Non-pigmented ciliary epithelial cell (primary cell): ENCODE measurements at regions not wholly inside any gene's neighbourhood (a gene's known extent, or its start where the extent isn't known, plus 50 kb on each side); places are given as distances from the start of the nearest gene placed in this dataset.
A peak's percentile ranks its signal among the peaks of the same experiment; 100 is the strongest.
"Not testable (repeated sequence)": the region's sequence is repeated elsewhere in the genome, so short reads cannot be mapped to it uniquely, and the experiment has no call there.

ENCODE experiments used
- DNase-seq: peaks from one replicate; pipeline ENCODE4 v3.0.0-alpha.2; 2010; ENCODE audit warnings: low read depth

DNA sequence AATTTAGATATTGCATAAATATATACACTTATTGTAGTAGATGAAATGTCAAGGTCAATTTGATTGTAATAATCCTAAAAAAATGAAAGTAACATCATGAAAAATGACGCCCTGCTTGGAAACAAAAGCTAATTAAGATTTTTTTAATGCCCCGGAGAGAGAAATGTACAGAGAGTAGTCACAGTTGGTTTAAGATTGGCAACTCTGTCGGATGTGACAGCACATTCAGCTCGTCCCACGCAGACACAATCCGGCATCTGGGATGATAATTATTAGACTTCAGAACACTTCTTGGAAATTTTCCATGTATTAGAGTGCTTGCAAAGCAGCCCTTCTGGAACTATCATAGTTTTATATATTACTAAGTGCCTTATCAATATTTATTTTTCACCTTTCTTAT lies 478.0 kb downstream of the PDHA2 start:
- no peak for DNase-seq

DNA sequence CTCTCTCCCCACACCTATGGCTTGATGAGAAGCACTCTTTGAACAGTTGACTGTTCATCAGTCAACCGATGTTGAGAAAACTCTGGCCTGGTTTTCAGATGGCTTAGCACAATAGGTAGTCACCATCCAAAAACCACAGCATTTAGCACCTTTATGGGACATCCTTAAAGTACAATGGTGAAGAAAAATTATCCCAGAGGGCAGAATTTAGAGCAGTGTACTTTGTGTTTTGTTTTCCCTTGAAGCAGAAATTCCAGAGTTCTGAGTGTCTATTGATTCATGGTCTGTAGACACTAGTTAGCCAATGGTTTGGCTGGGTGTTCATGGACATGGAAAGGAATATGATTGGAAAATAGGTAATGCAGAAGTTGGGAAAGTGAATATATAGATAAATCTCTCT lies 487.0 kb downstream of the PDHA2 start:
- no peak for DNase-seq

DNA sequence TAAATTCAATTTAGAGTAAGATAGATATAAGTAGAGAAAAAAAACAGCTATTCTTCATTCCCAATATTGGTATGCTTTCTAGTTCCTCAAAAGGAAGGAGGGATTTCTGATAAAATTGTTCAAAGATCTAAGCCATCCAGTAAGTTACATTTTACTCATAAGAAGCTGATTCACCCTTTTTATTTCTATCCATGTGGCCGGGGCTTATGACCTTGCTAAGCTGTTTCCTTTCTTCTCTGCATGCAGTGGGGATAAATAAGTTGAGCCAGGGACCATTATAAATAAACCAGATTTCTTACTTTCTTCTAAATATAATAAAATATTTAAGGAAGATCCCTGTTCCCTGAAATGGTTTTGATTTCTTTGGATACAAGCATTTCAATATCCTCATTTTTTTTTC lies 502.3 kb downstream of the PDHA2 start:
- no peak for DNase-seq

DNA sequence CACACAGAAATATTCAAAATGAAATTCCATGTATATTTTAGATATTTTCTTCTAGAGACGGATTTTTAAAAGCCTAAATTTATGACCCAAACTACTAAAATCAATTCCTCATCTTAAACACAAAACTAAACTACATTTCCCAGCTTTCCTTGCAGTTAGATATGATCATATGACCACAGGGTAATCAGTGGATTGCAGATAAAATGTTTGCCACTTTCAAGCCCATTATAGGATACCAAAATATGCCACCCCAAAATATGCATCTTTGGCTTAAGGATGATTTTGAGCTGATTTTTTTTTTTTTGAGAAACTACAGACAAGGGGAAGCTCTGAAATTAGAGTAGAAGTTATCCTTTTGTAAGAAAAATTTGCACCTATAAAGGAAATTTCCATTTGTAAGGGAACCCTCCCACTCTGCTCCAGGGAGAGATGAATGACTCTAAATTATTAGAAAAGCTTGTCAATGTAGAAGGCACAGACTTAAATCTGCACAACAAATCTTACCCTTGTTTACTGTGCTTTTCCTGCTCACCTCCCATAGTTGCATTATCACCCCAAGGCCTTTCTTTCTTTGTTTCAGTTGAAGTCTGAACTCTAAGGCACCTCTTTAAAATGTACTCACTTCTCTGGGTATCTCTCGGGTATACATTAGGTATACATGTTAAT lies 503.0 kb downstream of the PDHA2 start:
- DNase-seq, result no peak

DNA sequence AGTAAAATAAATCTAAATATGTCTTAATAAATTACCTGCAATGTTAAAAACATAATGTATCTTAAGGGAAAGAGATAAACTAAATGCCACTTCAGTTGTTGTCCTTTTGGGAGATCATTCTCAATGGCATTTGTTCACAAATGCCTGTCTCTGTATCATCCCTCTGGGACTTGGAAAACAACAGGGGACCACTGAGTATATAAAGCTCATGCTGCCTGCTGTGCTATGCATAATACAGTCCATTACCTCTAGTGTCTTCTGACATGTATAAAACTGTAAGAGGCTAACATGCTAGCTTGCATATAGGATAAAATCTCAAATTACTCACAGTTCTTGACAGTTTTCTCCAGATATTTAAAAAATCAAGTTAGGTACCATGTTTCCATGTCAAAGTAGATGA lies 503.9 kb downstream of the PDHA2 start:
- DNase-seq, result no peak

DNA sequence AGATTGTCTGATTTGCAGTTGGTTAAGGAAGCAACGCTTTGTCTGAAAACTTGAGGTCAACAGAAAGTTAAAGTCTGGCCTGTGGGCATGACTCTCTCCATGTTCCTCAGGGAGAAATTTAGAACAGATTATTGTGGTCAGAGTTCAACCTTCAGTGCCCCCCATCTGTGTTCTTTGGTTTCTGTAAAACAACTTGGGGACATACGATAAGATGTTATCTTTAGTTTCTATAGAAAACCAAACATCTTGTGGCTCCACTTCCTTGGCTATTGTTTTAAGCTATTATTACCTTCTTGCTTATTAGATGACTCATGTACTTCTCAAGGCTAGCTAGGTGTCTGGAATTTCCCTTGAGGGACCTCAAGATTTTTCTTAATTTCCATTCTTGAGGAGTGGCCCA lies 507.7 kb downstream of the PDHA2 start:
- DNase-seq, result peak; percentile 36

DNA sequence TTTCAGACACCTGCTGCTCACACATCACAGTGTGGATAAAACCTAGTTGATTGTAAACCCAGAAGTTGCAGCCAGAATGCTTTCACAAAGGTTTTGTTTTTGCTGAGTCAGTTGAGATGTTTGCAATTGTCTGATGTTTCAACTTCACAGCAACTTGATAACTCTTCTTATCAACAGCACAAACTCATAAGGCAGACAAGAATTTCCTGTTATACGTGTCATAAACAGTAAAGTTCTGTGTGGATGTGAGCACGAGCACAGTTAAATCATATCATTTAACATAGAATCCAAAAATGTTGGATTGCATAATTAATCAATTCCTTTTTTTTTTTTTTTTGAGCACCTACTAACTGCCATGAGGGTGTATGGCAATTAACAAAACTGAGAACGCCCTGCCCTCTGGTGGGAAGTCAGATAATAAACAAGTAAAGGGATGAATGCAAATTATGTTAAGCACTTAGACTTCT lies 512.2 kb downstream of the PDHA2 start:
- DNase-seq, result no peak

DNA sequence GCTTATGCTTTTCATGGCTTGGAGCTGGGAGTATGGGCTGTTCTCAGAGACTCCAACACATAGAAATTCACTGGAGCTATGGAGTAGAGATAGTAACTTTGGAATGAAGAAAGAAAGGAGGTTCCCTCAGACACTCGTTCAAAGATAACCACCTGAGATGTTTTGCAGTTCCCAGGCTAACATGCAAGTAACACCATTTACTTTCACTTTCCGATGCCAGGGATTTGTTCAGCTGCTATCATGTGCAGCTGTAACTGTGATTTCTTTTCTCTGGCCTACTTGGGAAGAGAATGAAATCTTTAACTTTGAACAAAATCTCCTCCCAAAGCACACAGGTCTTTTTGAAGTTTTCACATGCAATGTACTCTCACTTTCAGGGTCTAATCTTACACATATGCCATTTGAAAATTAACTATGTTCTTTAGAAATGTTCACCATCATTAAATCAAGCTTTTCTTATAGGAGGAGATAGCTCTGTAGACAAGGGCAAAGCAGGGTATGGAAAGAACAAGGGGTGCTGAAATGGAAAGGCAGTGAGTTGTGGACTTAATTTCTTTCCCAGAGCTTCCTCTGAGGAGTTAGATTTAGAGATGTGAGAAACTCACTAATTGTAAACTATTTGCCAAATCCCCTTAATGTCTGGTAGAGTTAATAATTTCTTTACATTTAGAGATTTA lies 514.3 kb downstream of the PDHA2 start:
- DNase-seq, result no peak

DNA sequence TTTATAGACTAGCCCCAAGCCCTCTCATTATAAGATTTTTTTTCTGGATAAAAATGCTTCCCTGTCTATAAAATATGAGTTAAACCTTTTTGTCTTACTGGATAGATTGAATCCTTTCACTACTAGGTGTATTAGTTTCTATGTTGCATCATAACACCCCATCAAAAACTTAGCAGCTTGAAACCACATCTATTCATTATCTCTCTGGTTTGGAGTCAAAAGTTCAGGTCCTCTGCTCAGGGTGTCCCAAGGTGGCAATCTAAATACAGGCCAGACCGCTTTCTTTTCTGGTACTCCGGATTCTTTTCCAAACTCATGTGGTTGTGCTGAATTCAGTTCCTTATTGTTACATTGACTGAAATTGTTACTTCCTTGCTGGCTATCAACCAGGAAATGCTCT lies 515.5 kb downstream of the PDHA2 start:
- DNase-seq, result no peak

DNA sequence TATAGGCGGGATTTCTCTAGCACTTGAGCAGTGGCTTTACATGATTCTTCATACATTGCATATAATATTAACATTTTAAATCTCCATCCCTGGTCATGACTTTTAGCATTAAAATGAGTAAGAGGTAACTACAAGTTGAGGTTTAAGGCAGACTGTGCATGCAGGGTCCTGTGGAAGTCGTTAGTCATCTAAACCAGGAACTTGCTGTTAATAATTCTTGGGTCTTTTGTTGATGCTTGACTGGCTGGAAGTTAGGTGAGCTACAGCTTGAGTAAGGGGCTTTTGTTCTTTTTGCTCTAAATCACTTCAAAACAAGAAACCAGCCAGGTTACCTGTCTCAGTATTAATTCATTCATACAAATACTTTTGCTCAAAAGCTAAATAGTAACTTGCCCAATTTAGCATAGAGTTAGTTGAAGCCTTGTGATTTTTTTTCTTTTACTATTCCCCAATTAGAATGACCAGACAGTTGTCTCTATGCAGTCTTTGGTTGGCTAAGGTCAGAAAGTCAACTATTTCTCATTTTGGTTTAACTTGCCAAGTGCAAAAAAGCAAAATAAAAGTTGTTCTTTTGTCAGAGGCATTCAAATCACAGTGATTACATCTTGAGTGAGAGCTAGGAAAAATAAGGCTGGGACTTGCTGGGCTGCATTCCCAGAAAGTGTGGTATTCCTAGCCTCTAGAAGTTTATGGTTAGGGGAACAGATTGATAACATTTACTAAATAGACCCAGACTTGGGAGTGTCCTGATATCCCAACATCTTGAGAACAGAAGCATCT lies 516.9 kb downstream of the PDHA2 start:
- no peak for DNase-seq

DNA sequence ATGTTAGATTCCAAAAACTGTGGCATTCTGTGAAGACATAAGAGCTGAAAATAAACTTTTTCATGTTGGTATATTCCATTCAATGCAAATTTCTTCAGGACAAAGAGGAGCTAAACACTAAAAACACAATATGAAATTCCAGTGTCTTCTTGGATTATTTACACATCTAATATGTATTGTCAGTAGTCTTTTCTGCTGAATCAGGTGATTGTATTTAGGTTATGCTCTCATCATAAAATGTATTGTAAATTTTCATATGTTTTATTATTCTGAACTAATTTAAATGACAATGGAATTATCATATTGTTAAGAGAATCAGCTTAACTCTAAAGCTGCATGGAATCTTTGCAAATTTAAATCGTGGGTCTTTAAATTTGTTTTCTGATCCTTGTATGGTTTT lies 526.7 kb downstream of the PDHA2 start:
- no peak for DNase-seq

DNA sequence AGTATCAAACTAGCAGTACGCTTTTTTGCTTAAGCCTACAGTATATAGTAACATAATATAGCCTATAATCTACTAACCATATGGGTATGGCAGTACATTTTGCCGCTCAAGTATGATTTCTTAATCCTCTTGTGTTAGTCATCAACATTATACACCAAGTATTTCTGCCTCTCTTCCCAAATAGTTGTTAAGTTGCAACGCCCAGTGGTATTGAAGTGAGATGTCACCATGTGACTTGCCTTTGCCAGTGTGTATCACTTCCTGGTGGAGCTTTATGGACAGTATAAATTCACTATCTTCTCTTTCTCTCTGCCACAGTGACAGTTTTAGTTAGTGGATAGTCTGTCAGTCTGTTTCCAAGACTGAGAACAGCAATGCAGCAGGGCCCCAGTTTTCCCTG lies 535.5 kb downstream of the PDHA2 start:
- no peak for DNase-seq

DNA sequence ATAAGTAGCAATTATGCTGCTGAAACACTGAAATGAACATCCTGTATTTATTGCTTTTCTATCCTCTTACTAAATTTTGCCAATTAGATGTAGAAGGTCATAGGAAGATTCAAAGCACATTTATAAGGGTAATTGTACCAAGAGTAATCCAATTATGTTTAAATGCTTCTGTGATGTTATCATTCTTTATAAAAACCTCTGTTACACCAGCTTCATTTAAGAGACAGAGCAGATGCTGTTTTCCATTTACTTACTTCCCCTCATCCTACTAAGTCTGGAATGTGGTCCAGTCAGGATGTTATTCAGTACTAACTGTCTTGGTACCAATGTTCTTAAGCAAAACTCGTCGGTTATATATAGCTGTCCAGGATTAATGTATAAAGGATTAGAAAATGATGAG lies 539.6 kb downstream of the PDHA2 start:
- no peak for DNase-seq

DNA sequence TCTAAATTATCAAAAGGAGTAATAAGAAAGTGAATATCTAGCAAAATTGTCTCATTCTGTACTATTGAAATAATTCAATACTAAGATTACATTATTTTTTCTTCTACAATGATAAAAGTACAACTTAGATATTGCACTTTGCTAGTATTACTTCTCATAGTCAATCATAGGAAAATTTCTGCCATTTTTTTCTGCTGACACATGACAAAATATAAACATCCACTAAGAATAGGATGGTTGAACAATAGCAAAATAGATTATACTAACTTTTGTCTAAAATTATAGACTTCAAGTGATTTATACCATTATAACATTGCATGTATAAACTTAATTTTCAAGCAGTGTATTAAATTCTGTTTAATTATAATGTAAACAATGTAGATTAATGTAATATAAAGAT lies 540.2 kb downstream of the PDHA2 start:
- no peak for DNase-seq

DNA sequence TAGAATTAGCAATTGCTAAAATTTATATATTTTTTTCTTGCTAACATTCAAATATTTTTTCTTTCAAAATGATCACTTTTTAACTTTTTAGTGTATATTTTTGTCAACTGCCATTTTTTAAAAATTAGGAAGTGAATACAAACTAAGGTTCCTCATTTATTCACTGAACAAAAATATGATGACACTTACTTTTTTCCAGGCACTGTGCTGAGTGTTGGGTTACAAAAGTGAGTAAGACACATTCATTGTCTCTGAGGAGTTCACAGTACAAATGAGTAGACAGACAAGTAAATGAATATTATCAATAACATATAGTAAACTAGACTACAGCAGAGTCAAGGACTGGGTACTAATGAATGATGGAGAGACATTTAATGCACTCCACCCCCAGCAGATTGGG lies 543.5 kb downstream of the PDHA2 start:
- DNase-seq, result no peak

DNA sequence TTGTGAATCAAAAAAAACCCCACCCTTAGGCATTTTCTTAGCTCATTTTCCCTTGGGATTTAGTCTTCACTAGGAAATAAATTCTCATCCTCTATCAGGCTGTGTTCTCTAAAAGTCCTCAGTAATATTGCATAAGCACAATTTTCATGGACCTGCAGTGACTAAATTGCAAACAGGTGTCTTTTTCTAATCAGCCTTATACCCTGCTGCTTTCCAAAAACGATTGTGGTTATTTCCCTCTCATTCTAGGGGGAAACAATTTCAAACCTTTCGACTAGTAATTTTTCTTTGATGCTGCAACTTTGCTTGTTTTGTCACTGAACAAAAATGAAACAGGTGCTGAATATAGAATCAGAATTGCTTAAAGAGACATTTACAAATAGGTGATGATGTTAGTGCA lies 549.9 kb downstream of the PDHA2 start:
- DNase-seq, result no peak

DNA sequence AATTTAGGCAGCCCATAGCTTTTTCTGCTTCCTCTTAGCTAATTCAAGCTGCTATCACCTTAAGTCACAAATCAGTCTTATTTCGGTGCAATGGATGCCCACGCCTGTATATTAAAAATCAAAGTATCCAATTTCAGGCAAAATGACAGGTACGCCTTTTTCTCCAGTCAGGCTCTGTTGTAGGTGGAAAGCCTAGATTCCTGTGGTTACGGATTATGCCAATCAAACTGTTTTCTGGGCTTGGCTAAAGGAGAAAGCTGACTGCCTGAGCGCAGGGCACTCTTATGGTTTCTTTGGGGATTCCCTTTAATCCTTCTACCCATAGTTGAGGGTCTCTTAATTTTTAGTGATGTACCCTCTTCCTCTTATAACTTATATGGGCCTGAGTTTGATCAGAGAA lies 550.5 kb downstream of the PDHA2 start:
- DNase-seq, result no peak

DNA sequence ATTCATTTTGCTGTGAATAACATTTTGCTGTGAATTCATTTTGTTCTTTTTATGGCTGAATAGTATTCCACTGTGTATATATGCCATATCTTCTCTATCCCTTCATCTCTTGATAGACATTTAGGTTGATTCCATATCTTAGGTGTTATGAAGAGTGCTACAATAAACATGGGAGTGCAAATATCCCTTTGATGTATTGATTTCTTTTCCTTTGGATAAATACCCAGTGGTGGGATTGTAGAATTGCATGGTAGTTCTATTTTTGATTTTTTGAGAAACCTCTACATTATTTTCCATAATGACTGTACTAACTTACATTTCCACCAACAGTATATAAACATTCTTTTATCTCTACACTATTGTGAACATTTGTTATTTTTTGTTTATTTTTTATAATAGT lies 555.9 kb downstream of the PDHA2 start:
- no peak for DNase-seq

DNA sequence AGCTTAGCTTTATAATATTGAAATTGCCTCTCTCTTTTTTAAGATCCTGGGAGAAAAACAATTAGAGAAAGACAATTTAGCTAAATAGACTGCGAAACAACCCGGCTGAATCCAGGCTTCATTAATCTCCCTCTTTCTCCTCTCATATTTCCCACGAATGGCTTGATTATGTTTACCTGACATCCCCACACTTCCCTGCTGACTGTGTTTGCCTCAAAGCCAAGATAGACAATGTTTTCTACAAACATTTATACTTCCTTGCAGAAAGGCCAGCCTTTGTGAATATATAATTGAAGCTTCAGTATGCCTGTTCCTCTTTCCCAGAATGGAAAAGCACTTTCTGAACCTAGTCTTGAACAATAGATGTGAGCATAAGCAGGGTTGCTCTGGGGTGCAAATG lies 566.8 kb downstream of the PDHA2 start:
- no peak for DNase-seq

DNA sequence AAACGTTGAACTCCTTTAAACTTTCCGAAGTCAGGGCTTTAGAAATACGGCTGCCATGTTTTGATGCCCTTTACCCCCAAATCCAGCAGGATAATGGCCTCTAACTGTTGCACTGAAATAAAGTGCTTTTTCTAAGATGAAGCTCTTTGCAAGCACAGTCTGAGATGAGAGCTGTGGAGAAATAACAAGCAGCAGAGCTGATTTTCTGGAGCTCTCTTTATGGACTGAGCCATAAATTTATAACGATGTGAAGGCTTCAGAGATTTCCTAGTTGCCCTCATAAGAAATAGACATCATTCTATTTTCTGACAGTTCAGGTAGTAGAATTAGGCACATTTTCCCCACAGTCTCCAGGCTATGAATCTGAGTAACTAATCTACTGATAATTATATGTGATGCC lies 567.3 kb downstream of the PDHA2 start:
- DNase-seq, result no peak

DNA sequence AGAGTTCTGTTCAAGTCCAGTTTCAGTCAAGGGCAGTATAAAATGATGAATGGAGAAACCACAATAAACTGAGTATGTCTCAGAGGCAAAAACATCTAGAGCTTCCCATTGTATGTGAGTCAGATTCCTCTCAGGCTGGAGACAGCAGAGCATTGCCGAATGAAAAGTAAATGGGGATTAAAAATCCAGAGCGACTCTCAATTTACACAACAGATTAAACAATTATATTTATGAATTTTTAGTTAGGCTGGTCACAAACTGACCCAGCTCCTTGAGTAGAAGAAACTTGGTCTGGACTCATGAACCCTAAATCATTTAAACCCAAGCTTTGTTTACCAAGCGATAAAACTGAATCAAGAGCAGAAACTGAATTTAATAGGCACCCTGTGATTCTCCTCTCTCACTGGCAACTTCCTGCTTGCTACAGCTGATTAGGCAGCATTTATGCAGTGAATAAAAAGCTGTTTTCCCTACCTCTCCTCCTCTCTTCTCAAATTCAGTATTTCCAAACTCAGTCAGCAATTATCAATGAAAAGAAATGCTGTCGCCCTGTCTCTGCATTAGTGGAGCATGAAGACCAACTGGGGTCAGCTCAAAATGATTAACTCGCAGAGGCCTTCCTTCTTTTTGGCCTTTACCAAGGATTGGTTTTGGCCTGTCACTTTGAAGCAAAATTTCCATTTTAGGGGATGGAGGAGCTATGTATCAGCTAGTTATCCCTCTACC lies 568.0 kb downstream of the PDHA2 start:
- DNase-seq, result peak; percentile 11

DNA sequence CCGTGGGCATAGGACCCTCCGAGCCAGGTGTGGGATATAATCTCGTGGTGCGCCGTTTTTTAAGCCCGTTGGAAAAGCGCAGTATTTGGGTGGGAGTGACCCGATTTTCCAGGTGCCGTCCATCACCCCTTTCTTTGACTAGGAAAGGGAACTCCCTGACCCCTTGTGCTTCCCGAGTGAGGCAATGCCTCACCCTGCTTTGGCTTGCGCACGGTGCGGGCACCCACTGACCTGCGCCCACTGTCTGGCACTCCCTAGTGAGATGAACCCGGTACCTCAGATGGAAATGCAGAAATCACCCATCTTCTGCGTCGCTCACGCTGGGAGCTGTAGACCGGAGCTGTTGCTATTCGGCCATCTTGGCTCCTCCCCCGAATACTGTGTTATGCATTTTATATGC lies 575.0 kb downstream of the PDHA2 start:
- DNase-seq, result not testable (repeated sequence)

DNA sequence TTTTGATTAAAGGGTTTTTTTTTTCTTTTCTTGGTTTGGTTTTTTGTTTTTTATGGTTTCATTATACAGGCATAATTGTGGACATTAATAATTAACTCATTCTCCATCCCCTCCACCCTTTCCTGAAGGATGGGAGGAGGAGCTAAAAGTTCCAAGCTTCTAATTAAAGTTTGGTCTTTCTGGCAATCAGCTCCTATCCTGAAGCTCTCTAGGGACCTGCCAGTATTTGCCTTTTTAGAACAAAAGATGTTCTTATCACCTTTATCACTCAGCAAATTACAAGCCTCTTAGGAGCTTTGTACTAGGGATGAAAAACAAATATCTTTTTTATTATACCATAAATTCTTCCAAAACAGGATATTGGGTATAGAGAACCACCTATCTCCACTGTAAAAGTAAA lies 589.8 kb downstream of the PDHA2 start:
- DNase-seq, result no peak
